ENCODE measurements at regions not wholly inside any gene's neighbourhood (a gene's known extent, or its start where the extent isn't known, plus 50 kb on each side); places are given as distances from the start of the nearest gene placed in this dataset.

- DNase-seq: no peak
Measured at GRCh38 chr2:37870829-37871228, 54.3 kb upstream of the RMDN2 start.

GRCh38 chr2:37871456-37872191, 53.5 kb upstream of the RMDN2 start:
- no peak for DNase-seq

- no peak for DNase-seq
Measured at GRCh38 chr2:37872192-37872750, 52.8 kb upstream of the RMDN2 start.

GRCh38 chr2:37873229-37873628, 51.9 kb upstream of the RMDN2 start:
- no peak for DNase-seq

GRCh38 chr2:37873749-37874330, 51.2 kb upstream of the RMDN2 start:
- DNase-seq: no peak

GRCh38 chr2:37874470-37874869, 50.6 kb upstream of the RMDN2 start:
- no peak for DNase-seq
